NB4 (cell line): ENCODE measurements at regions not wholly inside any gene's neighbourhood (a gene's known extent, or its start where the extent isn't known, plus 50 kb on each side); places are given as distances from the start of the nearest gene placed in this dataset.

Experiments
- CTCF ChIP-seq: IDR thresholded peaks from one replicate; pipeline ENCODE4 v1.5.1; 2012; ENCODE audit warnings: low read depth, low read length
- MAX ChIP-seq: IDR thresholded peaks from 2 replicates; pipeline ENCODE4 v1.6.1; 2011; ENCODE audit warnings: low read depth, low read length
- MYC ChIP-seq: IDR thresholded peaks from 2 replicates; pipeline ENCODE4 v1.6.1; 2011; ENCODE audit warnings: low read depth, low read length
- POLR2A ChIP-seq: IDR thresholded peaks from 2 replicates; pipeline ENCODE4 v1.6.1; 2011; ENCODE audit warnings: mild to moderate bottlenecking; ENCODE audit not compliant: insufficient read length; ENCODE audit errors: extremely low read depth

- TF ChIP-seq CTCF = no peak
- TF ChIP-seq POLR2A = no peak
- TF ChIP-seq MYC = no peak
- no peak for TF ChIP-seq MAX
Measured at GRCh38 chr3:148600902-148601765, 96.6 kb upstream of the AGTR1 start.
